ENCODE measurements at regions not wholly inside any gene's neighbourhood (a gene's known extent, or its start where the extent isn't known, plus 50 kb on each side); places are given as distances from the start of the nearest gene placed in this dataset.

GRCh38 chr6:114827135-114827534 is 484.3 kb upstream of the HS3ST5 start:
- no peak overlapping the region for H3K4me3 ChIP-seq (ENCODE audit: low read depth, low read length, poor library complexity, severe bottlenecking)
- no peak overlapping the region for H3K4me2 ChIP-seq (ENCODE audit: low read length)
- H4K20me1 ChIP-seq (ENCODE audit: insufficient read depth, low read length) = no peaks in the 10 kb centered on the region
- no peak overlapping the region for H3K9ac ChIP-seq (ENCODE audit: low read length)
- H3K9me3 ChIP-seq (ENCODE audit: low read length) = no peaks in the 10 kb centered on the region
- no peaks in the 10 kb centered on the region for H3K9me2 ChIP-seq (ENCODE audit: low read depth, low read length)
- no peaks in the 10 kb centered on the region for H3F3A ChIP-seq (ENCODE audit: insufficient read depth, low read length)
- no peak for TF ChIP-seq EZH2 (IDR thresholded peaks at IDR 0.05; ENCODE audit: borderline replicate concordance, low read length)
- no peak for TF ChIP-seq CTCF (IDR thresholded peaks at IDR 0.05; ENCODE audit: low read length)
- H3K36me3 ChIP-seq (ENCODE audit: insufficient read depth, low read length) = no peaks in the 10 kb centered on the region
- H3K79me2 ChIP-seq (ENCODE audit: insufficient read depth, low read length) = no peaks in the 10 kb centered on the region
- H3K27me3 ChIP-seq (ENCODE audit: insufficient read depth, low read length) = no peaks in the 10 kb centered on the region
- no peak overlapping the region for H2AFZ ChIP-seq (ENCODE audit: low read length)
- H3K27ac ChIP-seq (ENCODE audit: low read depth, low read length, poor library complexity, severe bottlenecking) = no peak overlapping the region
- no peaks in the 10 kb centered on the region for H3K4me1 ChIP-seq (ENCODE audit: insufficient read depth, low read length, severe bottlenecking)

- Histone ChIP-seq H3K4me3 (ENCODE audit: low read depth, low read length, poor library complexity, severe bottlenecking) (no peak overlapping the region), H4K20me1 (ENCODE audit: insufficient read depth, low read length) (no peaks in the 10 kb centered on the region), H3K27ac (ENCODE audit: low read depth, low read length, poor library complexity, severe bottlenecking) (no peak overlapping the region), H3K4me1 (ENCODE audit: insufficient read depth, low read length, severe bottlenecking) (no peaks in the 10 kb centered on the region), H3K9ac (ENCODE audit: low read length) (no peak overlapping the region), H3K4me2 (ENCODE audit: low read length) (no peak overlapping the region), H3K9me3 (ENCODE audit: low read length) (no peaks in the 10 kb centered on the region), H3F3A (ENCODE audit: insufficient read depth, low read length) (no peaks in the 10 kb centered on the region), H3K79me2 (ENCODE audit: insufficient read depth, low read length) (no peaks in the 10 kb centered on the region), H3K36me3 (ENCODE audit: insufficient read depth, low read length) (no peaks in the 10 kb centered on the region), H3K9me2 (ENCODE audit: low read depth, low read length) (no peaks in the 10 kb centered on the region), H3K27me3 (ENCODE audit: insufficient read depth, low read length) (no peaks in the 10 kb centered on the region), H2AFZ (ENCODE audit: low read length) (no peak overlapping the region)
- TF ChIP-seq EZH2 (IDR thresholded peaks at IDR 0.05; ENCODE audit: borderline replicate concordance, low read length) (no peak), CTCF (IDR thresholded peaks at IDR 0.05; ENCODE audit: low read length) (no peak)
Measured at GRCh38 chr6:114824409-114824808, 481.6 kb upstream of the HS3ST5 start.

- no peak overlapping the region for H3K4me2 ChIP-seq (ENCODE audit: low read length)
- no peak overlapping the region for H3K4me3 ChIP-seq (ENCODE audit: low read depth, low read length, poor library complexity, severe bottlenecking)
- no peaks in the 10 kb centered on the region for H3K9me2 ChIP-seq (ENCODE audit: low read depth, low read length)
- H3K36me3 ChIP-seq (ENCODE audit: insufficient read depth, low read length) = no peaks in the 10 kb centered on the region
- H3K79me2 ChIP-seq (ENCODE audit: insufficient read depth, low read length) = no peaks in the 10 kb centered on the region
- H2AFZ ChIP-seq (ENCODE audit: low read length) = no peak overlapping the region
- no peaks in the 10 kb centered on the region for H3F3A ChIP-seq (ENCODE audit: insufficient read depth, low read length)
- no peaks in the 10 kb centered on the region for H4K20me1 ChIP-seq (ENCODE audit: insufficient read depth, low read length)
- no peaks in the 10 kb centered on the region for H3K9me3 ChIP-seq (ENCODE audit: low read length)
- TF ChIP-seq CTCF (IDR thresholded peaks at IDR 0.05; ENCODE audit: low read length) (no peak), EZH2 (IDR thresholded peaks at IDR 0.05; ENCODE audit: borderline replicate concordance, low read length) (no peak)
- no peak overlapping the region for H3K27ac ChIP-seq (ENCODE audit: low read depth, low read length, poor library complexity, severe bottlenecking)
- no peaks in the 10 kb centered on the region for H3K27me3 ChIP-seq (ENCODE audit: insufficient read depth, low read length)
- H3K4me1 ChIP-seq (ENCODE audit: insufficient read depth, low read length, severe bottlenecking) = no peaks in the 10 kb centered on the region
- no peak overlapping the region for H3K9ac ChIP-seq (ENCODE audit: low read length)
Measured at GRCh38 chr6:114816678-114817077, 473.9 kb upstream of the HS3ST5 start.

Data from OCI-LY1 (cell line).